ENCODE measurements at regions not wholly inside any gene's neighbourhood (a gene's known extent, or its start where the extent isn't known, plus 50 kb on each side); places are given as distances from the start of the nearest gene placed in this dataset.

- Mint-ChIP-seq H3K27me3 (no peaks in the 10 kb centered on the region), H3K36me3 (no peaks in the 10 kb centered on the region), H3K4me1 (no peaks in the 10 kb centered on the region), H3K4me3 (no peak overlapping the region), H3K9me3 (peaks cover 2 to 16% (median 11%) of the 10 kb centered on the region in 3 donors), H3K27ac (no peak overlapping the region)
- H3K27ac ChIP-seq (ENCODE audit: low read length): no peak overlapping the region
- no peaks in the 10 kb centered on the region for H3K9me3 ChIP-seq
- WGBS (ENCODE audit: insufficient coverage): no CpG with 5 or more reads among the region's 3 CpGs
- ATAC-seq (replicated peaks in 1 of 4) (no peak), DNase-seq (no peak)
- ChIA-PET CTCF (no interaction called here), POLR2A (no interaction called here)
- H3K36me3 ChIP-seq (ENCODE audit: control insufficient read depth in 2 of 2, extremely low read depth in 1 of 2, insufficient read depth in 1 of 2, low read length in 1 of 2): no peaks in the 10 kb centered on the region
- H3K4me1 ChIP-seq (ENCODE audit: control insufficient read depth in 1 of 2, extremely low read depth in 1 of 2, insufficient read depth in 2 of 2, low read length in 2 of 2): no peaks in the 10 kb centered on the region
- no peaks in the 10 kb centered on the region for H3K27me3 ChIP-seq (replicated peaks in 1 of 2; ENCODE audit: control insufficient read depth in 2 of 2, extremely low read depth in 1 of 2, insufficient read depth in 2 of 2, low read length in 1 of 2)
- H3K4me3 ChIP-seq (ENCODE audit: control insufficient read depth in 1 of 2, extremely low read depth in 1 of 2, low read length in 1 of 2): no peak overlapping the region
Observed at GRCh38 chr10:36181426-36182178, 539.5 kb upstream of the FZD8 start.

GRCh38 chr10:36178616-36179015, 536.5 kb upstream of the FZD8 start:
- no peaks in the 10 kb centered on the region for H3K27me3 Mint-ChIP-seq
- Histone ChIP-seq H3K27me3 (replicated peaks in 1 of 2; ENCODE audit: control insufficient read depth in 2 of 2, extremely low read depth in 1 of 2, insufficient read depth in 2 of 2, low read length in 1 of 2) (no peaks in the 10 kb centered on the region), H3K4me1 (ENCODE audit: control insufficient read depth in 1 of 2, extremely low read depth in 1 of 2, insufficient read depth in 2 of 2, low read length in 2 of 2) (no peaks in the 10 kb centered on the region), H3K9me3 (no peaks in the 10 kb centered on the region), H3K4me3 (ENCODE audit: control insufficient read depth in 1 of 2, extremely low read depth in 1 of 2, low read length in 1 of 2) (no peak overlapping the region), H3K36me3 (ENCODE audit: control insufficient read depth in 2 of 2, extremely low read depth in 1 of 2, insufficient read depth in 1 of 2, low read length in 1 of 2) (no peaks in the 10 kb centered on the region), H3K27ac (ENCODE audit: low read length) (no peak overlapping the region)
- ChIA-PET POLR2A (no interaction called here), CTCF (no interaction called here)
- no peaks in the 10 kb centered on the region for H3K4me1 Mint-ChIP-seq
- ATAC-seq (replicated peaks in 1 of 4): no peak
- no peak overlapping the region for H3K27ac Mint-ChIP-seq
- H3K36me3 Mint-ChIP-seq: no peaks in the 10 kb centered on the region
- 78% methylated on average over 2 of the region's 3 CpGs for WGBS (ENCODE audit: insufficient coverage)
- no peak for DNase-seq
- H3K4me3 Mint-ChIP-seq: no peak overlapping the region
- peaks cover 2 to 18% (median 11%) of the 10 kb centered on the region in 3 donors for H3K9me3 Mint-ChIP-seq

- Mint-ChIP-seq H3K27me3 (no peaks in the 10 kb centered on the region), H3K27ac (no peak overlapping the region), H3K4me1 (no peaks in the 10 kb centered on the region), H3K36me3 (no peaks in the 10 kb centered on the region), H3K9me3 (peaks cover 0 to 13% (median 7%) of the 10 kb centered on the region in 3 donors), H3K4me3 (no peak overlapping the region)
- Histone ChIP-seq H3K36me3 (ENCODE audit: control insufficient read depth in 2 of 2, extremely low read depth in 1 of 2, insufficient read depth in 1 of 2, low read length in 1 of 2) (no peaks in the 10 kb centered on the region), H3K27ac (ENCODE audit: low read length) (no peak overlapping the region), H3K4me1 (ENCODE audit: control insufficient read depth in 1 of 2, extremely low read depth in 1 of 2, insufficient read depth in 2 of 2, low read length in 2 of 2) (no peaks in the 10 kb centered on the region), H3K27me3 (replicated peaks in 1 of 2; ENCODE audit: control insufficient read depth in 2 of 2, extremely low read depth in 1 of 2, insufficient read depth in 2 of 2, low read length in 1 of 2) (no peaks in the 10 kb centered on the region), H3K4me3 (ENCODE audit: control insufficient read depth in 1 of 2, extremely low read depth in 1 of 2, low read length in 1 of 2) (no peak overlapping the region), H3K9me3 (no peaks in the 10 kb centered on the region)
- ChIA-PET CTCF (no interaction called here), POLR2A (no interaction called here)
- ATAC-seq (replicated peaks in 1 of 4) (no peak), DNase-seq (no peak)
- WGBS (ENCODE audit: insufficient coverage): no CpG with 5 or more reads among the region's 3 CpGs
Observed at GRCh38 chr10:36177071-36177470, 535.0 kb upstream of the FZD8 start.

- Mint-ChIP-seq H3K9me3 (peaks cover 0 to 13% (median 7%) of the 10 kb centered on the region in 3 donors), H3K36me3 (no peaks in the 10 kb centered on the region), H3K27me3 (no peaks in the 10 kb centered on the region), H3K27ac (no peak overlapping the region), H3K4me1 (no peaks in the 10 kb centered on the region), H3K4me3 (no peak overlapping the region)
- H3K27me3 ChIP-seq (replicated peaks in 1 of 2; ENCODE audit: control insufficient read depth in 2 of 2, extremely low read depth in 1 of 2, insufficient read depth in 2 of 2, low read length in 1 of 2): no peaks in the 10 kb centered on the region
- no peaks in the 10 kb centered on the region for H3K36me3 ChIP-seq (ENCODE audit: control insufficient read depth in 2 of 2, extremely low read depth in 1 of 2, insufficient read depth in 1 of 2, low read length in 1 of 2)
- CTCF ChIA-PET: no interaction called here
- no peak overlapping the region for H3K4me3 ChIP-seq (ENCODE audit: control insufficient read depth in 1 of 2, extremely low read depth in 1 of 2, low read length in 1 of 2)
- no peak for ATAC-seq (replicated peaks in 1 of 4)
- no peak for DNase-seq
- no peaks in the 10 kb centered on the region for H3K9me3 ChIP-seq
- no peak overlapping the region for H3K27ac ChIP-seq (ENCODE audit: low read length)
- no peaks in the 10 kb centered on the region for H3K4me1 ChIP-seq (ENCODE audit: control insufficient read depth in 1 of 2, extremely low read depth in 1 of 2, insufficient read depth in 2 of 2, low read length in 2 of 2)
- POLR2A ChIA-PET: no interaction called here
Observed at GRCh38 chr10:36175954-36176353, 533.9 kb upstream of the FZD8 start.

- ATAC-seq (replicated peaks in 1 of 4) (no peak), DNase-seq (no peak)
- no peak overlapping the region for H3K4me3 ChIP-seq (ENCODE audit: control insufficient read depth in 1 of 2, extremely low read depth in 1 of 2, low read length in 1 of 2)
- H3K27ac ChIP-seq (ENCODE audit: low read length): no peak overlapping the region
- WGBS (ENCODE audit: insufficient coverage): 35% methylated on average over 4 of the region's 4 CpGs
- H3K36me3 ChIP-seq (ENCODE audit: control insufficient read depth in 2 of 2, extremely low read depth in 1 of 2, insufficient read depth in 1 of 2, low read length in 1 of 2): no peaks in the 10 kb centered on the region
- no peaks in the 10 kb centered on the region for H3K4me1 ChIP-seq (ENCODE audit: control insufficient read depth in 1 of 2, extremely low read depth in 1 of 2, insufficient read depth in 2 of 2, low read length in 2 of 2)
- Mint-ChIP-seq H3K4me1 (no peaks in the 10 kb centered on the region), H3K9me3 (peaks cover 0 to 11% (median 7%) of the 10 kb centered on the region in 3 donors), H3K27ac (no peak overlapping the region), H3K27me3 (no peaks in the 10 kb centered on the region), H3K36me3 (no peaks in the 10 kb centered on the region), H3K4me3 (no peak overlapping the region)
- H3K9me3 ChIP-seq: no peaks in the 10 kb centered on the region
- CTCF ChIA-PET: no interaction called here
- H3K27me3 ChIP-seq (replicated peaks in 1 of 2; ENCODE audit: control insufficient read depth in 2 of 2, extremely low read depth in 1 of 2, insufficient read depth in 2 of 2, low read length in 1 of 2): no peaks in the 10 kb centered on the region
- POLR2A ChIA-PET: no interaction called here
Observed at GRCh38 chr10:36173364-36173763, 531.3 kb upstream of the FZD8 start.

GRCh38 chr10:36171953-36172940, 530.2 kb upstream of the FZD8 start:
- no peak overlapping the region for H3K27ac ChIP-seq (ENCODE audit: low read length)
- POLR2A ChIA-PET: interaction anchor here in 1 of 2 donors (0.6 to 0.7 kb wide), 2 partner anchors 185 to 285 kb away, joined by 3 to 4 read pairs; no protein-coding TSS in a partner anchor
- ATAC-seq (replicated peaks in 1 of 4) (no peak), DNase-seq (no peak)
- H3K27me3 ChIP-seq (replicated peaks in 1 of 2; ENCODE audit: control insufficient read depth in 2 of 2, extremely low read depth in 1 of 2, insufficient read depth in 2 of 2, low read length in 1 of 2): no peaks in the 10 kb centered on the region
- no peak overlapping the region for H3K27ac Mint-ChIP-seq
- CTCF ChIA-PET: no interaction called here
- H3K4me3 ChIP-seq (ENCODE audit: control insufficient read depth in 1 of 2, extremely low read depth in 1 of 2, low read length in 1 of 2): no peak overlapping the region
- H3K9me3 ChIP-seq: no peaks in the 10 kb centered on the region
- 44% methylated on average over 6 of the region's 10 CpGs for WGBS (ENCODE audit: insufficient coverage)
- no peaks in the 10 kb centered on the region for H3K4me1 ChIP-seq (ENCODE audit: control insufficient read depth in 1 of 2, extremely low read depth in 1 of 2, insufficient read depth in 2 of 2, low read length in 2 of 2)
- H3K36me3 ChIP-seq (ENCODE audit: control insufficient read depth in 2 of 2, extremely low read depth in 1 of 2, insufficient read depth in 1 of 2, low read length in 1 of 2): no peaks in the 10 kb centered on the region
- H3K4me1 Mint-ChIP-seq: no peaks in the 10 kb centered on the region
- peaks cover 0 to 11% (median 7%) of the 10 kb centered on the region in 3 donors for H3K9me3 Mint-ChIP-seq
- H3K36me3 Mint-ChIP-seq: no peaks in the 10 kb centered on the region
- H3K4me3 Mint-ChIP-seq: no peak overlapping the region
- H3K27me3 Mint-ChIP-seq: no peaks in the 10 kb centered on the region
